K562 (cell line): ENCODE measurements at regions not wholly inside any gene's neighbourhood (a gene's known extent, or its start where the extent isn't known, plus 50 kb on each side); places are given as distances from the start of the nearest gene placed in this dataset.

Experiments used
- ATAC-seq: fragments of 200-7000 bp; cut with Tn5 transposase; 3 replicates; pipeline ENCODE4 v1.9.1; 2020; ENCODE audit warnings: moderate library complexity
- BruUV-seq: library from RNA; stranded (reverse); fragments of 400-500 nt; replicated peaks from 2 replicates; lab custom pipeline; 2021; lab: Mats Ljungman, UMichigan
- CTCF ChIA-PET: fragments of 300-600 bp; formaldehyde crosslinking; extraction: SDS; loops from one replicate; lab custom pipeline; 2021; ENCODE audit warnings: low intra/inter-chr PET ratio; lab: Yijun Ruan, JAX
- POLR2A ChIA-PET: fragments of 300-600, 350-650 bp; sonication (Branson Sonifier 250); formaldehyde crosslinking; extraction: SDS; loops from one replicate; lab custom pipeline; 2021; ENCODE audit warnings: antibody characterized with exemption, inconsistent platforms; lab: Yijun Ruan, JAX
- DNase-seq, 4 experiments: peaks; one replicate each; pipeline versions ENCODE4 v3.0.0 to v3.0.0-alpha.2; 2011 to 2018; ENCODE audit warnings: low spot score in 3 of 4, mixed read lengths in 3 of 4; ENCODE audit errors: extremely low read depth in 1 of 4
- FAIRE-seq: peaks from 2 replicates; lab custom pipeline; 2011; peaks lifted over from hg19 to GRCh38; lab: Jason Lieb, UNC
- H2AFZ ChIP-seq: 2 replicates; pipeline ENCODE4 v1.6.0; 2011; ENCODE audit warnings: low read depth, low read length, control low read depth, inconsistent platforms
- H3K27ac ChIP-seq: fragments of 200-600 bp; 3 replicates; pipeline ENCODE4 v1.8.0; 2011; ENCODE audit warnings: low read depth, mild to moderate bottlenecking, control low read depth, inconsistent platforms, low read length, moderate library complexity, mixed read lengths; ENCODE audit errors: extremely low read depth
- H3K27me3 ChIP-seq, 2 experiments: fragments of 300-600 bp in 1 of 2; 2 replicates in 1 of 2; 3 replicates in 1 of 2; pipeline versions ENCODE4 v1.6.0 to v1.8.0; 2011; ENCODE audit warnings: inconsistent platforms in 2 of 2, low read length in 2 of 2, mild to moderate bottlenecking in 1 of 2, mixed read lengths in 1 of 2, moderate library complexity in 1 of 2; ENCODE audit not compliant: control insufficient read depth in 2 of 2, insufficient read depth in 2 of 2
- H3K36me3 ChIP-seq: fragments of 300-600 bp; 3 replicates; pipeline ENCODE4 v1.8.0; 2011; ENCODE audit warnings: mild to moderate bottlenecking, low read length, inconsistent platforms; ENCODE audit not compliant: control insufficient read depth, insufficient read depth
- H3K4me1 ChIP-seq, 2 experiments: fragments of 200-600 bp in 1 of 2; replicated peaks in 1 of 2; 2 replicates in 1 of 2; 3 replicates in 1 of 2; pipeline versions ENCODE4 v1.5.1 to v1.8.0; 2011; ENCODE audit warnings: inconsistent platforms in 2 of 2, low read length in 2 of 2, mild to moderate bottlenecking in 1 of 2, mixed read lengths in 1 of 2, moderate library complexity in 1 of 2; ENCODE audit not compliant: control insufficient read depth in 2 of 2, insufficient read depth in 2 of 2
- H3K4me2 ChIP-seq: 2 replicates; pipeline ENCODE4 v1.6.1; 2011; ENCODE audit warnings: low read length, control low read depth, inconsistent platforms, mixed read lengths; ENCODE audit not compliant: insufficient read depth
- H3K4me3 ChIP-seq: fragments of 200-600 bp; sonication (generic), shearing (Covaris generic); 2 replicates; pipeline ENCODE4 v1.5.1; 2016; ENCODE audit warnings: control low read depth, inconsistent platforms
- H3K79me2 ChIP-seq: fragments of 200-600 bp; 3 replicates; pipeline ENCODE4 v1.8.0; 2011; ENCODE audit warnings: low read length, inconsistent platforms; ENCODE audit not compliant: control insufficient read depth, insufficient read depth
- H3K9ac ChIP-seq, 2 experiments: 2 replicates each; pipeline versions ENCODE4 v1.6.0 to v1.6.1; 2011; ENCODE audit warnings: low read depth in 2 of 2, low read length in 2 of 2, control low read depth in 1 of 2, inconsistent platforms in 1 of 2, mild to moderate bottlenecking in 1 of 2, mixed read lengths in 1 of 2; ENCODE audit not compliant: insufficient read depth in 1 of 2
- H3K9me1 ChIP-seq: one replicate; pipeline ENCODE4 v1.6.0; 2011; ENCODE audit warnings: inconsistent platforms, mild to moderate bottlenecking, low read length, moderate library complexity; ENCODE audit not compliant: control insufficient read depth, insufficient read depth
- H3K9me3 ChIP-seq: replicated peaks from 2 replicates; pipeline ENCODE4 v1.5.1; 2011; ENCODE audit warnings: low read depth, low read length, inconsistent platforms; ENCODE audit not compliant: control insufficient read depth, insufficient read depth
- H4K20me1 ChIP-seq: replicated peaks from 2 replicates; pipeline ENCODE4 v1.6.1; 2011; ENCODE audit warnings: low read length, inconsistent platforms, mixed read lengths; ENCODE audit not compliant: control insufficient read depth, insufficient read depth
- BRCA1 ChIP-seq, 2 experiments: fragments of 450-650 bp in 1 of 2; sonication (generic) in 1 of 2; formaldehyde crosslinking in 1 of 2; IDR thresholded peaks; 2 replicates each; pipeline versions ENCODE4 v1.5.0 to v1.6.1; 2017 to 2020; ENCODE audit warnings: mild to moderate bottlenecking in 1 of 2, missing genetic modification reagents in 1 of 2
- CCAR2 ChIP-seq: fragments of 200-400 bp; formaldehyde crosslinking; IDR thresholded peaks from 2 replicates; pipeline ENCODE4 v1.6.1; 2017; ENCODE audit warnings: mild to moderate bottlenecking, low read depth, low read length
- CHAMP1 ChIP-seq: fragments of 450-650 bp; IDR thresholded peaks from 2 replicates; pipeline ENCODE4 v1.6.1; 2016; ENCODE audit warnings: mild to moderate bottlenecking
- HDGF ChIP-seq: fragments of 450-650 bp; IDR thresholded peaks from 2 replicates; pipeline ENCODE4 v1.6.1; 2016
- HMBOX1 ChIP-seq: sonication (generic); IDR thresholded peaks from 2 replicates; pipeline ENCODE4 v1.6.1; 2016
- L3MBTL2 ChIP-seq: fragments of 450-650 bp; IDR thresholded peaks from 2 replicates; pipeline ENCODE4 v1.6.1; 2016; ENCODE audit warnings: mild to moderate bottlenecking, moderate library complexity
- PBX2 ChIP-seq, 2 experiments: IDR thresholded peaks in 1 of 2; conservative IDR thresholded peaks in 1 of 2; 2 replicates each; pipeline ENCODE4 v1.6.1; 2016; ENCODE audit warnings: low read depth in 2 of 2, mild to moderate bottlenecking in 1 of 2, missing compliant biosample characterization in 1 of 2, missing genetic modification characterization in 1 of 2, moderate library complexity in 1 of 2
- WGBS: fragments of 100-300 bp; shearing (Covaris generic); methylation state at CpG from one replicate; pipeline ENCODE4 v1.1.6; 2016; ENCODE audit warnings: low coverage, mixed read lengths; ENCODE audit not compliant: insufficient coverage; ENCODE audit errors: missing lambda C conversion rate; 5-methylcytosine and 5-hydroxymethylcytosine counted together
- in situ Hi-C: fragments of 300-500 bp; cut with MboI; formaldehyde crosslinking; loops from 4 replicates; pipeline ENCODE4 v1.15.0; 2018; ENCODE audit warnings: inconsistent platforms, mixed read lengths
- intact Hi-C: fragments of 100-400 bp; cut with micrococcal nuclease; formaldehyde crosslinking; loops from 2 replicates; pipeline ENCODE4 v1.14.2; 2022

GRCh38 chr6:146923205-146923833 lies 280.9 kb upstream of the STXBP5 start:
- no peak for FAIRE-seq
- ChIA-PET CTCF (no interaction called here), POLR2A (interaction anchor here (0.6 to 1.4 kb wide), 6 partner anchors 8 to 325 kb away, joined by 3 to 7 read pairs (median 3); no protein-coding TSS in a partner anchor)
- ATAC-seq, result peak; percentile 66
- WGBS, result 75% methylated on average over 2 of the region's 2 CpGs
- no peaks in the 10 kb centered on the region for H3K9me1 ChIP-seq
- in situ Hi-C loops (no loop called here), intact Hi-C loops (no loop called here)
- H2AFZ ChIP-seq, result peak overlapping the region; percentile 63
- BruUV-seq, result no TSS peak
- no peaks in the 10 kb centered on the region for H3K36me3 ChIP-seq
- no peaks in the 10 kb centered on the region; a peak in 2 of 5 replicates for H3K4me1 ChIP-seq
- H3K9ac ChIP-seq, result no peak overlapping the region
- H3K4me3 ChIP-seq, result no peak overlapping the region
- no peak overlapping the region; the same call in 2 of the 3 replicates for H3K27ac ChIP-seq
- H3K27me3 ChIP-seq, result no peaks in the 10 kb centered on the region
- no peaks in the 10 kb centered on the region for H3K79me2 ChIP-seq
- H3K4me2 ChIP-seq, result no peak overlapping the region
- DNase-seq, result no peak
- TF ChIP-seq L3MBTL2 (no peak), CCAR2 (no peak), PBX2 (CRISPR knock-in tag; IDR thresholded peaks at IDR 0.05; ENCODE audit: low read depth) (no peak), PBX2 (tag; conservative IDR thresholded peaks at IDR 0.05; ENCODE audit: low read depth) (0 out of 2 replicates have a peak, but pooled peaks have one; percentile 22), HDGF (no peak), BRCA1 (IDR thresholded peaks at IDR 0.05) (no peak), BRCA1 (CRISPR knock-in tag; IDR thresholded peaks at IDR 0.05) (no peak), CHAMP1 (peak; percentile 76; the same call in 1 of the 2 replicates), HMBOX1 (no peak)
- no peaks in the 10 kb centered on the region for H3K9me3 ChIP-seq
- no peaks in the 10 kb centered on the region for H4K20me1 ChIP-seq
